Kidney (tissue), 13 donors: ENCODE measurements at regions not wholly inside any gene's neighbourhood (a gene's known extent, or its start where the extent isn't known, plus 50 kb on each side); places are given as distances from the start of the nearest gene placed in this dataset.

ENCODE experiments used
- DNase-seq, 5 donors: peaks; one replicate each; pipeline ENCODE4 v3.0.0-alpha.2; 2013 to 2020
- FAIRE-seq: peaks from 2 replicates; lab custom pipeline; 2012; peaks lifted over from hg19 to GRCh38; lab: Jason Lieb, UNC
- H3K27ac ChIP-seq, 2 donors: one replicate each; pipeline ENCODE4 v1.7.0; 2013; ENCODE audit warnings: low read depth in 2 of 2, low read length in 2 of 2, inconsistent platforms in 1 of 2
- H3K27me3 ChIP-seq: one replicate; pipeline ENCODE4 v1.7.1; 2013; ENCODE audit warnings: low read length, inconsistent platforms; ENCODE audit not compliant: control insufficient read depth, insufficient read depth
- H3K36me3 ChIP-seq, 3 donors: one replicate each; pipeline versions ENCODE4 v1.7.0 to v1.7.1; 2013; ENCODE audit warnings: low read length in 3 of 3, control low read depth in 1 of 3, inconsistent platforms in 1 of 3; ENCODE audit not compliant: insufficient read depth in 3 of 3, control insufficient read depth in 2 of 3
- H3K4me1 ChIP-seq, 3 donors: one replicate each; pipeline versions ENCODE4 v1.7.0 to v1.7.1; 2013; ENCODE audit warnings: low read length in 3 of 3, inconsistent platforms in 1 of 3, low read depth in 1 of 3; ENCODE audit not compliant: control insufficient read depth in 2 of 3, insufficient read depth in 2 of 3
- H3K4me3 ChIP-seq, 3 donors: one replicate each; pipeline versions ENCODE4 v1.7.0 to v1.8.1; 2013; ENCODE audit warnings: low read length in 3 of 3, control low read depth in 1 of 3, inconsistent platforms in 1 of 3
- H3K9ac ChIP-seq, 3 donors: one replicate each; pipeline versions ENCODE4 v1.7.0 to v1.7.1; 2013; ENCODE audit warnings: low read length in 3 of 3, control low read depth in 1 of 3, inconsistent platforms in 1 of 3
- H3K9me3 ChIP-seq, 3 donors: one replicate each; pipeline versions ENCODE4 v1.7.0 to v1.7.1; 2013; ENCODE audit warnings: low read length in 3 of 3, control low read depth in 1 of 3, inconsistent platforms in 1 of 3; ENCODE audit not compliant: control insufficient read depth in 2 of 3, insufficient read depth in 1 of 3
- intact Hi-C: fragments of 100-400 bp; cut with DNase I; formaldehyde crosslinking; loops from one replicate; pipeline ENCODE4 v1.11.1; 2022
- TF ChIP-seq, protein P1 (sequence below): IDR thresholded peaks from 3 replicates; pipeline ENCODE4 v1.5.1; 2012; ENCODE audit warnings: mild to moderate bottlenecking, moderate library complexity, borderline replicate concordance; ENCODE audit not compliant: insufficient read depth; ENCODE audit errors: extremely low read depth
- donor health status: control.
- donor health status: control.
- donor health status: control.
- donor health status: control.
- donor health status: control.
- donor health status: DM: yes; HTN: yes; CAD: no.
- donor health status: Normal renal cell carcinoma (clear cell type).

DNA sequence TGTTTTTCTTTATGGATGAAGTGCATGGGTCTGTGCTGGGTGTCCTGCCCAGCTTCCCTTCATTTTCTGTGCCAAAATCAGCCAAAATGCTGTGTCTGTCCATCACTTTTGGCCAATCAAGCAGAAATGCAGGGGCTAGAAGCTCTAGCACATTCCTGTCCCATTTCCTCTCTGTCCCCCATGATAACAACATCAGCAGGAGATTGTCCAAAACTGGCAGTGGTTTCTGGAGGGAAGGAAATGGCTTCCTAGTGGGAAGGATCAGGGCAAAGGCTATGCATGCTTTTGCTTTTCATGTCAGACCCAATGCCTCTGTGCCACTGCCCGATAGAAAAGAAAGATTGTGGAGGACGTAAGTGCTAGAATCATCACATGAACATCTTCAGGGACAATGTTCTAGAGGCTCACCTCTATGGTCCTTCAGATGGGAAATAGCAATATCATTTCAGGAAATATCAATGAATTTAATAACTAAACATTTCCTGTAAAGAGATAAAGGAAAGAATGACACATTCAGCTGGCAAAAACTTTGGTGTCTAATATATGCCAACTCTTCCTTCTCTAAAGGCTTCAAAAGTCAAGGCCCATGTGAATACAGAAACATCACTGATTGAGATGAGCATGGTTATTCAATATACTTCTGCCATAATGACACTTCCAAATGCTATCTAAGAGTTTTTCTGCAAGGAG is 107.5 kb downstream of the SETD4 start:
- Histone ChIP-seq H3K9me3 (peaks cover 0 to 1% (median 0%) of the 10 kb centered on the region in 3 donors), H3K27ac (no peak overlapping the region), H3K36me3 (no peaks in the 10 kb centered on the region), H3K9ac (no peak overlapping the region), H3K4me1 (no peaks in the 10 kb centered on the region), H3K4me3 (no peak overlapping the region), H3K27me3 (no peaks in the 10 kb centered on the region)
- intact Hi-C loops, result no loop called here
- no peak for FAIRE-seq
- DNase-seq, result no peak
- TF ChIP-seq, protein P1, sequence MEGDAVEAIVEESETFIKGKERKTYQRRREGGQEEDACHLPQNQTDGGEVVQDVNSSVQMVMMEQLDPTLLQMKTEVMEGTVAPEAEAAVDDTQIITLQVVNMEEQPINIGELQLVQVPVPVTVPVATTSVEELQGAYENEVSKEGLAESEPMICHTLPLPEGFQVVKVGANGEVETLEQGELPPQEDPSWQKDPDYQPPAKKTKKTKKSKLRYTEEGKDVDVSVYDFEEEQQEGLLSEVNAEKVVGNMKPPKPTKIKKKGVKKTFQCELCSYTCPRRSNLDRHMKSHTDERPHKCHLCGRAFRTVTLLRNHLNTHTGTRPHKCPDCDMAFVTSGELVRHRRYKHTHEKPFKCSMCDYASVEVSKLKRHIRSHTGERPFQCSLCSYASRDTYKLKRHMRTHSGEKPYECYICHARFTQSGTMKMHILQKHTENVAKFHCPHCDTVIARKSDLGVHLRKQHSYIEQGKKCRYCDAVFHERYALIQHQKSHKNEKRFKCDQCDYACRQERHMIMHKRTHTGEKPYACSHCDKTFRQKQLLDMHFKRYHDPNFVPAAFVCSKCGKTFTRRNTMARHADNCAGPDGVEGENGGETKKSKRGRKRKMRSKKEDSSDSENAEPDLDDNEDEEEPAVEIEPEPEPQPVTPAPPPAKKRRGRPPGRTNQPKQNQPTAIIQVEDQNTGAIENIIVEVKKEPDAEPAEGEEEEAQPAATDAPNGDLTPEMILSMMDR, result no peak

DNA sequence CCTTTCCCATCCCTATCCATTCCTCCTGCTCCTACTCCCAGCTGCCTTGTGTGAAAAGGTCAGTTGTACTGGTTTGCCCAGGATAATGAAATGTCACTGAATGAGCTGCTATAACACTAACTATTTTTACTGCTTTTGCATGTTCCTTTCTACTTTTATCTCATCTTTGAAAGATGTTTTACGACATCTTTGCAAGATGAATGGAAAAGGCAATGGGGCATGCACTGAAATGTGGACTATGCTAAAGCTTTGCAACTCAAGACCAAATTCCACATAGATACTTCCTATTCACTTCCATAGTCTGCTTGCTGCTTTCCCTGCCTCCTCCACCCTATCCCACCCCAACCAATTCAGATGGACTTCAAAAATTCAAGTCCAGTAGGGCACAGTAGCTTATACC is 111.3 kb downstream of the SETD4 start:
- Histone ChIP-seq H3K27me3 (no peaks in the 10 kb centered on the region), H3K9me3 (no peaks in the 10 kb centered on the region), H3K4me3 (no peak overlapping the region), H3K36me3 (no peaks in the 10 kb centered on the region), H3K4me1 (no peaks in the 10 kb centered on the region), H3K9ac (no peak overlapping the region), H3K27ac (no peak overlapping the region)
- FAIRE-seq, result no peak
- TF ChIP-seq, protein P1, result no peak
- no peak for DNase-seq
- intact Hi-C loops, result no loop called here

DNA sequence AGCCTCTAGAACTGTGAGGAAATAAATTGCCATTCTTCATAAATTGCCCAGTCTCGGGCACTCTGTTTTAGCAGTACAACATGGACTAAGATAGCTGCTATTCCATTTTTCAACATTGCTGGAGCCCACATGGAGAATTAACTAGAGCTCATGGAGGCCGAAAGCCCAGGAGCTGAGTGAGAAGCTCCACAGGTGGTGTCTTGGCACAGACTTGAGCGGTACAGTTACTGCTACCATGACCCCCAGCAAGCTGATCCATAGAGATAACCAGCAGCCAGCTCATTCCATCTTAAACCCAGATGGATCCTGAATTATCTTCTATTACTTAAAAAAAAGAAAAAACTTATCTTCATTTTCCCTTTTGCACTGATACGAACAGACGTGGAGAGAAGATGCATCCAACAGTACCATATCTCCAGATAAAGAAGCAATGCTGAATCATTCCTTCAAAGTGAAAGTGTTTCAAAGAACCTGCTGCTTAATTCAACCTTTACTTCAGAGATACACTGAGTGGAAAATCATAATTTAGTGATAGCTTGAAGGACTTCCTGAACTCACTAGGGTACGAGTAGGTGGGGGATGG is 115.1 kb downstream of the SETD4 start:
- Histone ChIP-seq H3K9ac (no peak overlapping the region), H3K27me3 (no peaks in the 10 kb centered on the region), H3K9me3 (no peaks in the 10 kb centered on the region), H3K4me3 (no peak overlapping the region), H3K27ac (no peak overlapping the region), H3K36me3 (no peaks in the 10 kb centered on the region), H3K4me1 (no peaks in the 10 kb centered on the region)
- intact Hi-C loops, result no loop called here
- DNase-seq (no peak), FAIRE-seq (no peak)
- TF ChIP-seq, protein P1, result no peak

DNA sequence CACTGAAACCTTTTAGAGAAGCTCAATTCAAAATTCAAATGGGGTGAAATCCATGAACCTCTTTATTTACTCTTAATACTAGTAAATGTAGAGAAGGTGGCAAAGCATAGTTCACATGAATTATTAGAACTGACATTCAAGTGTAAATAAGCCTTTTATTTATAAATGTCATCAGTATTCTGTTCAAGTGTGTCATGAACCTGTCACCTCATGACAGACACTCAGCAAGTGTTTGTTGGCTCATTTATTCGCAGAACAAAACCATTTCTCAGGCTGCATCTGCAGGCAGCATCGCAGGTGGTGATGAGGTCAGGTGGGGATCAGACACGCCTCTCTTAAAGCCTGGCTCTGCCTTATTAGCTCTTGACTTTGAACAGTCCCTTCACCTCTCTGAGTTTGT is 116.6 kb downstream of the SETD4 start:
- Histone ChIP-seq H3K27me3 (no peaks in the 10 kb centered on the region), H3K36me3 (no peaks in the 10 kb centered on the region), H3K9ac (no peak overlapping the region), H3K4me1 (no peaks in the 10 kb centered on the region), H3K27ac (no peak overlapping the region), H3K4me3 (no peak overlapping the region), H3K9me3 (no peaks in the 10 kb centered on the region)
- TF ChIP-seq, protein P1, result no peak
- no peak for DNase-seq
- FAIRE-seq, result no peak
- intact Hi-C loops, result no loop called here
